ENCODE measurements at regions not wholly inside any gene's neighbourhood (a gene's known extent, or its start where the extent isn't known, plus 50 kb on each side); places are given as distances from the start of the nearest gene placed in this dataset.

- no peak overlapping the region for H3K4me3 ChIP-seq (ENCODE audit: low read depth, low read length)
- peak; percentile 72 for DNase-seq (ENCODE audit: low read depth)
- TF ChIP-seq CTCF (conservative IDR thresholded peaks at IDR 0.05; ENCODE audit: low read depth, low read length), result peak; percentile 56
Measured at GRCh38 chr3:106824856-106825255, 552.4 kb upstream of the CCDC54 start.

- DNase-seq (ENCODE audit: low read depth), result no peak
- no peak for TF ChIP-seq CTCF (conservative IDR thresholded peaks at IDR 0.05; ENCODE audit: low read depth, low read length)
- no peak overlapping the region for H3K4me3 ChIP-seq (ENCODE audit: low read depth, low read length)
Measured at GRCh38 chr3:106825962-106826605, 551.2 kb upstream of the CCDC54 start.

- no peak overlapping the region for H3K4me3 ChIP-seq (ENCODE audit: low read depth, low read length)
- TF ChIP-seq CTCF (conservative IDR thresholded peaks at IDR 0.05; ENCODE audit: low read depth, low read length), result no peak
- DNase-seq (ENCODE audit: low read depth), result no peak
Measured at GRCh38 chr3:106826791-106827311, 550.4 kb upstream of the CCDC54 start.

GRCh38 chr3:106827515-106828213 is 549.6 kb upstream of the CCDC54 start:
- DNase-seq (ENCODE audit: low read depth), result no peak
- no peak for TF ChIP-seq CTCF (conservative IDR thresholded peaks at IDR 0.05; ENCODE audit: low read depth, low read length)
- no peak overlapping the region for H3K4me3 ChIP-seq (ENCODE audit: low read depth, low read length)

GRCh38 chr3:106829206-106829605 is 548.0 kb upstream of the CCDC54 start:
- no peak for TF ChIP-seq CTCF (conservative IDR thresholded peaks at IDR 0.05; ENCODE audit: low read depth, low read length)
- H3K4me3 ChIP-seq (ENCODE audit: low read depth, low read length), result no peak overlapping the region
- no peak for DNase-seq (ENCODE audit: low read depth)

- TF ChIP-seq CTCF (conservative IDR thresholded peaks at IDR 0.05; ENCODE audit: low read depth, low read length), result no peak
- DNase-seq (ENCODE audit: low read depth), result no peak
- H3K4me3 ChIP-seq (ENCODE audit: low read depth, low read length), result no peak overlapping the region
Measured at GRCh38 chr3:106830334-106830733, 546.9 kb upstream of the CCDC54 start.
